Erythroblast (primary cell): ENCODE measurements at regions not wholly inside any gene's neighbourhood (a gene's known extent, or its start where the extent isn't known, plus 50 kb on each side); places are given as distances from the start of the nearest gene placed in this dataset.

Experiments
- DNase-seq, 2 experiments: peaks; one replicate each; lab custom pipeline; 2025; lab: John Stamatoyannopoulos, UW
- GATA1 ChIP-seq: IDR thresholded peaks from 2 replicates; pipeline ENCODE4 v1.6.1; 2011; ENCODE audit warnings: low read depth, mild to moderate bottlenecking, control low read depth, low read length, moderate library complexity
- POLR2A ChIP-seq: IDR thresholded peaks from 2 replicates; pipeline ENCODE4 v1.6.1; 2011; ENCODE audit warnings: mild to moderate bottlenecking, low read length

DNA sequence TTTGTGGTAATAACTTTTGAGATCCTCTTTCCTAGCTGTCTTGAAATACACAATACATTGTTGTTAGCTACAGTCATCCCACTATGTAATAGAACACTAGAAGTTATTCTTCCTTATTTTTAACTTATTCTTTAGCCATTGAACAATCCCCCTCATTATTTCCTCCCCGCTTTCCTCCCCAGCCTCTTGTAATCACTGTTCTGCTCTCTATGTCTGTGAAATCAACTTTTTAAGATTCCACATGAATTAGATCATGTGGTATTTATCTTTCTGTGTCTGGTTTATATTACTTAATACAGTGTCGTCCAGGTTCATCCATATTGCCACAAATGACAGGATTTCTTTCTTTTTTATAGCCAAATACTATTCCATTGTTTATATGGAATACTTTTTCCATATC lies 72.9 kb downstream of the SLC10A2 start:
- DNase-seq, result no peak
- TF ChIP-seq GATA1 (no peak), POLR2A (no peak)

GRCh38 chr13:102984210-102984609 lies 82.0 kb downstream of the SLC10A2 start:
- TF ChIP-seq POLR2A (no peak), GATA1 (no peak)
- DNase-seq, result no peak

- TF ChIP-seq GATA1 (no peak), POLR2A (no peak)
- DNase-seq, result no peak
These were observed 82.7 kb downstream of the SLC10A2 start for GRCh38 chr13:102983496-102983895.

DNA sequence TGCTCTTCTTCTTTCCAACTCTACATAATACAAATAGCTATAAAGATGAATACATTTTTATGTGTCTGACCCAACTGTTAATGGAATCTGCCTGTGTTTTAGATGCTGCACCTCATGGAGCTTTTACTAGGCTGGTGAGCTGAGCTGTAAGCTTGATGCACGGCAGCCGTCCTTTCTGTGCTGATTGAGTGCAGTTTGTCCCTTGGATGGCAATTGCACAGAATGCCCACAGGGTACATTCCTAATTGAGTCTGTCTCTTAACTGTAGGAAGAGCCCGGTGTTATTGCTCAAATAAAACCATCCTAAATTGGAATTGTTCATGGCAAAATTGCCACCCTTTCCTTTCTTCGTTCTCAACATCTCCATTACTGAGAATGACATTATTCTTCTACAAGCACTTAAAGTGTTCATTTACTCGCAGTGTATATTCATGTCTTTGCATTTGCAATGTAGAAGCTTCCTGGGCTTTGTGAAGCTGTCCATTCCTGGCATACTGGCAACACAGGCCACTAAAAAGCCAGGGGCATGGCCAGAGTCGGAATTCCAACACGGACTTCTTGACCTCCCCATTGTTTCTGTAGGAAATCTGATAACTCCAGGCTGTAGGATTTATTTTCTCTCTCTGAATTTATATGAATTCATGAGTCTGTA lies 85.8 kb downstream of the SLC10A2 start:
- TF ChIP-seq GATA1 (no peak), POLR2A (no peak)
- DNase-seq, result no peak

DNA sequence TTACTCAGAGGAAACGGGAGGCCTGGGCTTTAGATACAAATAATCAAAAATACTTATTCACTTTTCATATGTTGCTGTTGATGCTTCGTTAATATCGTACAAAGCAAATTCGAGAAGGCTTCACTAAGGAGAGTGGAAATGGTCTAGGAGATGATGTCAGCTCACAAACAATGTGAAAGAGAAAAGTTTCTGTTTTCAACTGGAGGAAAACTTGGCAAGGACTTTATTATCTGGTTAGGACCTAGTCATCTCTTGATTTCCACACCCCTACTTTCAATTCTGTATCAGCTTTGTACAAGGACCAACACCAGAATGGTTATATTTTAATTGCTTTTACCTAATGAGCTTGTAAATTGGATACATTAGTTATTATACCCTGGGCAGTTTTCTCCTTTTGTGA lies 88.0 kb downstream of the SLC10A2 start:
- DNase-seq, result no peak
- TF ChIP-seq GATA1 (no peak), POLR2A (no peak)

DNA sequence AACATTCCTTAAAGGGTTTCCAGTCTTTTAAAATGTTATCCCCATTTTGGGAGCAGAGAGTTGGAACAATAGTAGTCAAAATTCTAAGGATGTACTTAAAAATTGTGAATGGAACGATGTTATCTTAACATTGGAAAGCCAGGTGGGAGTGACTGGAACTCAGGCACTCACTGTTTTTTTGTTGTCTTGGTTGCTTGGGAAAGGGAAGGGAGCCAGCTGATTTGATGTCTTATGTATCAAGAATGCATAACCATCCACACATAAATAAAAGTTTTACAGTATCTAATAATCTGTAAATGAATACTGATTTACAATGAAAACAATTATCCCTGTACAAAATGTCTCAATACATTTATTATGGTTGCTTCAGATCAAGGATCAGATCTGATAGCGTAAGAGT lies 88.7 kb downstream of the SLC10A2 start:
- no peak for TF ChIP-seq GATA1
- no peak for TF ChIP-seq POLR2A
- DNase-seq, result no peak

GRCh38 chr13:102974317-102975087 lies 91.7 kb downstream of the SLC10A2 start:
- no peak for TF ChIP-seq POLR2A
- TF ChIP-seq GATA1, result no peak
- DNase-seq, result no peak

DNA sequence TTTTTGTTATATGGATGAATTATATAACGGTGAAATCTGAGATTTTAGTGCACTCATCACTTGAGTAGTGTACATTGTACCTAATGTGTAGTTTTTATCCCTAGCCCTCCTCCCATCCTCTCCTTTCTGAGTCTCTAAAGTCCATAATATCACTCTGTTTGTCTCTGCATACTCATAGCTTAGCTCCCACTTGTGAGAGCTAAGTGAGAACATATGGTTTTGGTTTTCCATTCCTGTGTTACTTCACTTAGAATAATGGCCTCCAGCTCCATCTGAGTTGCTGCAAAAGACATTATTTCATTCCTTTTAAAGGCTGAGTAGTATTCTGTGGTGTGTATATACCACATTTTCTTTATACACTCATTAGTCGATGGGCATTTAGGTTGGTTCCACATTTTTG lies 94.0 kb downstream of the SLC10A2 start:
- DNase-seq, result no peak
- TF ChIP-seq GATA1, result no peak
- TF ChIP-seq POLR2A, result no peak

DNA sequence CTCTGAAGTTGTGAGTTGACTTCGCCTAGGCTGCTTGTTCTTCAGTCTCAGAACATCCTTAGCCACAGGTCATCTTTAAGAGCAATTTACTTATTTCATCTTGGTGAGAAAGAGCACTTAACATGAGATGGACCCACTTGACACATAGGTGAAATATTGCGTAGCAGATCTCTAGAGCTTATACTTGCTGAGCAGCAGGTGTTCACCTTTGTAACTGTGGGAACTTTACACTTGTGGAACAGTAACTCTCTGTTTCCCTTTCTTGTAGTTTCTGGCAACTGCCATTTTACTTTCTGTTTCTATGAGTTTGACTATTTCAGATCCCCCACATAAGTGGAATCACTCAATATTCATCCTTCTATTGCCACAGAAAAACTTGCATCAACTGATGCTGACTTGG lies 95.7 kb downstream of the SLC10A2 start:
- no peak for TF ChIP-seq GATA1
- no peak for TF ChIP-seq POLR2A

DNA sequence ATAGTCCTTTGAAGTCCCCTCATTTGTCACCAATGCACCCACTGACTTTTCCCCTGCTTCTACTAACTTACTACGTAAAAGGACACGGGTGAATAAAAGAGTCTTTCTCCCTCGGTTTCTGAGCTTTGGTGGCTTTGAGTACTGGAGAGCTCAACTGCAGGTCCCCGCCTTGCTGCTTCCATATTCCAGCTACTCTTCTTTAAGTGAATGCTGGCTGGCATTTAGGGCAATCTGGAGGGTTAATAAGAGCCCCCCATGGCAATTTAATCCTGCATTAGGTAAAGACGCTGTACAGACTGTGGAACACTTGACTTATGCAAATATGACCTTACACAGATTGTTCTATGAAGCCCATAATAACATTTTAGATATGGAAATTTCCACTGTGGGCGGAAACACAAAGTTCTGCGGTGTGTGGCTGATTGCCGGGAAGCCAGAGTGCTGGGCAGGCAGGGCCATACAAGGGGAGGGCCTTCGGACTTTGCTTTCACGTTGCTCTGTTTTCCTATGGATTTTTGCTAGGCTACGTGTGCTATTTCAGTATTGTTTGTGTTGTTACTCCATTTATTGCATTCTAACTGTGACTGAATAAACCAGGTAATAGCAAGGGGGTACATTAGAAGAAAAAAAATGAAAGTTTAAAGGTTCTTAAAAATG lies 97.5 kb downstream of the SLC10A2 start:
- no peak for TF ChIP-seq GATA1
- no peak for TF ChIP-seq POLR2A
- no peak for DNase-seq

More for the DNA sequence above, 95.7 kb downstream of the SLC10A2 start:
- no peak for DNase-seq

GRCh38 chr13:102965802-102966201 lies 100.4 kb downstream of the SLC10A2 start:
- no peak for DNase-seq
- TF ChIP-seq POLR2A, result no peak
- no peak for TF ChIP-seq GATA1

DNA sequence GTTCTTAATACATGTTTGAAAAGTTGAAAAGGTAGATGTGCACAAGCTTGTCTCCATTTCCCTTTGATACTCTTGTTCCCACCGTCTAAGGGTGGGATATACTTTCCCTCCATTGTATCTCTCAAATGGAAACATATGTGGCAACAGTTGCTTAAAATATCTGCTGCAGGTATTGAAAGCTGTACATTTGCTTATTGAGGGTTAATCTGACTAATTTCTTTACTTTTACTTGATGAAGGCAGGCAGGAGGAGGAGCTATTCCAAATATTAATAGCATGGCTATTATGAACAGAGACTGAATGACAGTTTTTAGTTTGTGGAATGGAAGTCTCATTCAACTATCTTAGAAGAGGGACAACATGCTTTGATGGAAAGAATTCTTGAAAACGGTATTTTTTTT lies 103.8 kb downstream of the SLC10A2 start:
- no peak for TF ChIP-seq POLR2A
- no peak for DNase-seq

DNA sequence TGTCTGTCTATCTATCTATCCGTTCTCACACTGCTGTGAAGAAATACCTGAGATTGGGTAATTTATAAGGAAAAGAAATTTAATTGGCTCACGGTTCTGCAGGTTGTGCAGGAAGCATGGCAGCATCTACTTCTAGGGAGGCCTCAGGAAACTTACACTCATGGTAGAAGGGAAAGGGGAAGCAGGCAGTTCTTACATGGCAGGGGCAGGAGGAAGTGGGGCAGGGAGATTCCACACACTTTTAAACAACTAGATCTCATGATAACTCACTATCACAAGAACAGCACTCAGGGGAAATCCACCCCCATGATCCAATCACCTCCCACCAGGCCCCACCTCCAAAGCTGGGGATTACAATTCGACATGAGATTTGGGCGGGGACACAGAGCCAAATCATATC lies 105.3 kb downstream of the SLC10A2 start:
- DNase-seq, result no peak
- TF ChIP-seq POLR2A, result no peak
- TF ChIP-seq GATA1, result no peak

DNA sequence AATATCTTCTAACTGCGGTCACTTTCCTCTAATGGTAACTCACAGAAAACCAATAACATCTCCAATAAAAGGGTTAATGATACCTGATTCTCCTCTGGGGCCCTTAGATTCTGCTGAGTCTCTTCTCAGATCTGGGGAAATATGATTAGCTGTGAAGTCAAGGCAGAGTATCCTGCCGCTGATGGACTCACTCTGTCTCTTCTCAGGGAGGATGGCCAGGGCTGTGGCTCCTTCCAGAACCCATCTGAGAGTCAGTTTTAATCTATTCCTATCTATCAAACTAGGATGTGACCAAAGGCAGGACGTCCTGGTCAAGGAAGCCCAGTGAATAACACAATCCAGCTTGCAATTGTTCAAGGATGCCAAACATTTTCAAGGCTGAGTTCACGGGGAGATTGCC lies 109.8 kb downstream of the SLC10A2 start:
- DNase-seq, result no peak
- TF ChIP-seq POLR2A (no peak), GATA1 (no peak)
